ENCODE measurements at regions not wholly inside any gene's neighbourhood (a gene's known extent, or its start where the extent isn't known, plus 50 kb on each side); places are given as distances from the start of the nearest gene placed in this dataset.
A peak's percentile ranks its signal among the peaks of the same experiment; 100 is the strongest.

DNA sequence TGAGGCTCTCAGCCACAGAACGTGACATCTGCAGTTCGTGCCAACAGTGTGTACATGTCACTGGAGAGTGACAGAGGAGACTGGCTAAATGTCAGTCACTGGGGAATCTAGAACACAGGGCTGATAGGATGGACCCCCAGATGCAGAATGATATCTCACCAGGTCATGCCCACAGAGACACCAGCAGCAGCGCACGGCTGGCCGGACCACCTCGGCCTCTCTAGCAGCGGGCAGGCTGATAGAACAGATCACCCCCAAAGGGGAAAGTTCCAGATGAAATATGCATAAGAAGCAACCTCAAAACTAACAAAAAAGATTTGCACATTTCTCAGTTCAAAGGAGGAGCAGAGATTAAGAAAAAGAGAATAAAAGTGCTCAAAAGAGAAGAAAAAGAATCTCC lies 266.5 kb downstream of the SEC23A start:
- TF ChIP-seq, protein P1, sequence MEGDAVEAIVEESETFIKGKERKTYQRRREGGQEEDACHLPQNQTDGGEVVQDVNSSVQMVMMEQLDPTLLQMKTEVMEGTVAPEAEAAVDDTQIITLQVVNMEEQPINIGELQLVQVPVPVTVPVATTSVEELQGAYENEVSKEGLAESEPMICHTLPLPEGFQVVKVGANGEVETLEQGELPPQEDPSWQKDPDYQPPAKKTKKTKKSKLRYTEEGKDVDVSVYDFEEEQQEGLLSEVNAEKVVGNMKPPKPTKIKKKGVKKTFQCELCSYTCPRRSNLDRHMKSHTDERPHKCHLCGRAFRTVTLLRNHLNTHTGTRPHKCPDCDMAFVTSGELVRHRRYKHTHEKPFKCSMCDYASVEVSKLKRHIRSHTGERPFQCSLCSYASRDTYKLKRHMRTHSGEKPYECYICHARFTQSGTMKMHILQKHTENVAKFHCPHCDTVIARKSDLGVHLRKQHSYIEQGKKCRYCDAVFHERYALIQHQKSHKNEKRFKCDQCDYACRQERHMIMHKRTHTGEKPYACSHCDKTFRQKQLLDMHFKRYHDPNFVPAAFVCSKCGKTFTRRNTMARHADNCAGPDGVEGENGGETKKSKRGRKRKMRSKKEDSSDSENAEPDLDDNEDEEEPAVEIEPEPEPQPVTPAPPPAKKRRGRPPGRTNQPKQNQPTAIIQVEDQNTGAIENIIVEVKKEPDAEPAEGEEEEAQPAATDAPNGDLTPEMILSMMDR (conservative IDR thresholded peaks at IDR 0.05; ENCODE audit: low read length) = no peak
- DNase-seq (ENCODE audit: low read depth) = no peak
- H3K4me3 ChIP-seq (ENCODE audit: low read length) = no peak overlapping the region

DNA sequence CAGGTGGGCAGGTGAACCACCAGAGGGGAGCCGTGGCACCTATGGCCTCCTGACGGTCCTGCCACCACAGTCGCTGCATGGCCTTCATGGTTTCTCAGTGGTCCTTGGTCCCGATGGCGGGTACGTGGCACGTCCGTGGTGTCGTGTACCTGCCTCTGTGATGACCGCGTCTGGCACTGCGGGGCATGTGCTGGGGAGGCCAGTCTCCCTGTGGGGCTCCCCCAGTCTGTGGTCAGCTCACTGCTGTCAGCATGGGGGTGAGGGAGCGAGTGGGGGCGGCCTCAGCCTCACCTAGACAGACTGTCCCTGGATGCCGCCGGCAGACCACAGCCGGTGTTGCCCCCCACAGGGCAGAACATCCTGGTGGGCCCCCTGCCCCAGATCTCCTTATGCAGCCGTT lies 267.2 kb downstream of the SEC23A start:
- DNase-seq (ENCODE audit: low read depth) = no peak
- TF ChIP-seq, protein P1 (conservative IDR thresholded peaks at IDR 0.05; ENCODE audit: low read length) = no peak
- no peak overlapping the region for H3K4me3 ChIP-seq (ENCODE audit: low read length)

DNA sequence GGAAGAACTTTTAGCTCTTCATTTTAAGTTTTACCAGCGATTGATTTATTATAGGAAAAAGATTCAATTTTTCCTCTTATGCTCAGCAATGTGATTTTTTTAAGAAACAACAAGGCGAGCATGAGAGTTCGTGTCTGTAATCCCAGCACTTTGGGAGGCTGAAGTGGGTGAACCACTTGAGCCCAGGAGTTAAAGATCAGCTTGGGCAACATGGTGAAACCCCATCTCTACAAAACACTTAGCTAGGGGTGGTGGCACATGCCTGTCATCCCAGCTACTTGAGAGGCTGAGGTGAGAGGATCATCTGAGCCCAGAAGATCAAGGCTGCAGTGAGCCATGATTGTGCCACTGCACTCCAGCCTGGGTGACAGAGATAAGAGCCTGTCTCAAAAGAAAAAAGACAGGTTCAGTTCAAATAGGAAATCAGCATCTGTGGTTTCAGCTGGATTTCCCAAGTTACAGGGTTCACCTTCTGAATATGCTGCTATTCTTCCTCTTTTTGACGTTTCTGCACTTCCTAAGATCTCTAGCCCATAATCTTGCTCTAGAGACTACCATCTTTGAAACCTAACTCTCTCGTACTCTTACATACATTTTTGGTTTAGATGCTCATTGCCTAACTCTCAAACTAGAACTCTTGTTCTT lies 274.7 kb downstream of the SEC23A start:
- H3K4me3 ChIP-seq (ENCODE audit: low read length) = no peak overlapping the region
- TF ChIP-seq, protein P1 (conservative IDR thresholded peaks at IDR 0.05; ENCODE audit: low read length) = no peak
- DNase-seq (ENCODE audit: low read depth) = no peak

DNA sequence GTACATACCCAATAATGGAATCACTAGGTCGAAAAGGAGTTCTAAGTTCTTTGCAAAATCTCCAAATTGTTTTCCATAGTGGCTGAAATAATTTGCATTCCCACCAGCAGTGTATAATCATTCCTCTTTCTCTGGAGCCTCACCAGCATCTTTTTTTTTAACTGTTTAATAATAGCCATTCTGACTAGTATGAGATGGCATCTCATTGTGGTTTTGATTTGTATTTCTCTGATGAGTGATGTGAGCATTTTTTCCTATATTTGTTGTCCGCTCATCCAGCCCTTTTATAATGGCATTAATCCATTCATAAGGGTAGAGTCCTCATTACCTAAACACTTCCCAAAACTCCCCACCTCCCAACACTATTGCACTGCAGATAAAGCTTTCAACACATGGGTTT lies 278.3 kb downstream of the SEC23A start:
- peak; percentile 48 for DNase-seq (ENCODE audit: low read depth)
- H3K4me3 ChIP-seq (ENCODE audit: low read length) = no peak overlapping the region
- TF ChIP-seq, protein P1 (conservative IDR thresholded peaks at IDR 0.05; ENCODE audit: low read length) = no peak

DNA sequence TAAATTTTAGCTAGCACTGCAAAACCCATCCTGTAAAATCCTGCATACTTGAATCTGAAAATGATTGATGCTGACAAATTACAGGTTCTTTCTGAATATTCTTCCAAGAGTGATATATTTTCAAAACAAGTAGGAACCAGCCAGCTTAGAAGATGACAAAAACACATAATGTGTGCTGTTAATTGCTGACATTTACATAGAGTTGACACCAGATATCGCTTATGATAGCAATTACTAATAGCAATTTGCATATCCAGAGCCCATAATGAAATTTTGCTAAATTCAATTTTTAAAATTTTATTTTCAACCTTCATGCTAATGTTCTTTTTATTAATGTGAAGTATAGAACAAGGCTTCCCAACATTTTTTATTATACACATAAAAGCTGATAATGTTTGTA lies 284.5 kb downstream of the SEC23A start:
- TF ChIP-seq, protein P1 (conservative IDR thresholded peaks at IDR 0.05; ENCODE audit: low read length) = no peak
- no peak for DNase-seq (ENCODE audit: low read depth)
- no peak overlapping the region for H3K4me3 ChIP-seq (ENCODE audit: low read length)

DNA sequence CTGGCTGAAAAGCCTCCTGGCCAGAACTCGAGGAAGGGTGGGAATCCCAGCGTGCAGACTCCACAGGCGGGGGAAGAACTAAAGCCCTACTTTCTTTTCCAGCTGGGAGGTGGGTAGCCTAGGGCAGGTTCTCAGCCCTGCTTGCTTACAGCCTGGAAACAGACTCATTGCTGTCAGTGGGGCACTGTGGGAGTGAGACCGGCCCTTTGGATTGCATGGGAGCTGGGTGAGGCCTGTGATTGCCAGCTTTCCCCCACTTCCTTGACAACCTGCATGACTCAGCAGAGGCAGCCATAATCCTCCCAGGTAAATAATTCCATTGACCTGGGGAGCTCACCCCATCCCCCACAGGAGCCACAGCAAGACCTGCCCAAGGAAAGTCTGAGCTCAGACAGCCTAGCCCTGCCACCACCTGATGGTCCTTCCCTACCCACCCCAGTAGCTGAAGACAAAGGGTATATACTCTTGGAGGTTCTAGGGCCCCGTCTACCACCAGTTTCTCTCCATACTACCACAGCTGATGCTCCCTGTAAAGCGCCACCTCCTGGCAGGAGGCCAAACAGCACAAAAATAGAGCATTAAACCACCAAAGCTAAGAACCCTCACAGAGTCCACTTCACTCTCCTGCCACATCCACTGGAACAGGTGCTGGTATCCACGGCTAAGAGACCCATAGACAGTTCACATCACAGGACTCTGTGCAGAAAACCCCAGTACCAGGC lies 294.1 kb downstream of the SEC23A start:
- H3K4me3 ChIP-seq (ENCODE audit: low read length) = no peak overlapping the region
- TF ChIP-seq, protein P1 (conservative IDR thresholded peaks at IDR 0.05; ENCODE audit: low read length) = no peak
- no peak for DNase-seq (ENCODE audit: low read depth)

DNA sequence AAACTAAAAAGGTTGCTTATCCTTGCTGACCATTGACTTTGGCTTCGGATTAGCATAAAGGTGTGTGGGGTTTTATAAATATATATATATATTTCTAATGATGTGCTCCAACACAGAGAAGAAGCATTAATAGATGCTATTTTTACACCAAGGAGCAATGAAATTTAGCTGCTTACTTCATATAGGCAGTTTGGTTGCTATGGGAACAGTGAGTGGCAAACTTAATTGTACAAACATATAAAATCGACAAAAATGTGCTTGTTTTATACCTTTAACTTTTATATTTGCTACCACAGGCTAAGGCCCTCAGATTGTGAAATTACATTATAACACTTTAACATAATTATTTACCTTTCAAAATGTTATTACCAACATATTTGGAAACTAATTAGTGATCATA lies 303.4 kb downstream of the SEC23A start:
- TF ChIP-seq, protein P1 (conservative IDR thresholded peaks at IDR 0.05; ENCODE audit: low read length) = no peak
- no peak for DNase-seq (ENCODE audit: low read depth)
- no peak overlapping the region for H3K4me3 ChIP-seq (ENCODE audit: low read length)
